Activated gamma-delta T cell (primary cell): ENCODE measurements at regions not wholly inside any gene's neighbourhood (a gene's known extent, or its start where the extent isn't known, plus 50 kb on each side); places are given as distances from the start of the nearest gene placed in this dataset.
"Not testable (repeated sequence)": the region's sequence is repeated elsewhere in the genome, so short reads cannot be mapped to it uniquely, and the experiment has no call there.

Source experiments
- DNase-seq: peaks from one replicate; lab custom pipeline; 2025; lab: John Stamatoyannopoulos, UW

- DNase-seq: not testable (repeated sequence)
These were observed 84.6 kb upstream of the ZNG1F start for GRCh38 chr9:41273549-41274267.

- not testable (repeated sequence) for DNase-seq
These were observed 83.9 kb upstream of the ZNG1F start for GRCh38 chr9:41272879-41273548.

- DNase-seq: not testable (repeated sequence)
These were observed 81.9 kb upstream of the ZNG1F start for GRCh38 chr9:41270992-41271391.

- DNase-seq: not testable (repeated sequence)
These were observed 80.4 kb upstream of the ZNG1F start for GRCh38 chr9:41269471-41269870.

- not testable (repeated sequence) for DNase-seq
These were observed 79.9 kb upstream of the ZNG1F start for GRCh38 chr9:41269054-41269453.

- DNase-seq: not testable (repeated sequence)
These were observed 77.5 kb upstream of the ZNG1F start for GRCh38 chr9:41266602-41267001.

- DNase-seq: not testable (repeated sequence)
These were observed 76.9 kb upstream of the ZNG1F start for GRCh38 chr9:41266000-41266399.

- DNase-seq: not testable (repeated sequence)
These were observed 62.9 kb upstream of the ZNG1F start for GRCh38 chr9:41251973-41252372.

GRCh38 chr9:41251101-41251500 is 62.0 kb upstream of the ZNG1F start:
- DNase-seq: not testable (repeated sequence)

GRCh38 chr9:41246702-41247101 is 57.6 kb upstream of the ZNG1F start:
- DNase-seq: not testable (repeated sequence)
